K562 (cell line): ENCODE measurements at regions not wholly inside any gene's neighbourhood (a gene's known extent, or its start where the extent isn't known, plus 50 kb on each side); places are given as distances from the start of the nearest gene placed in this dataset.
A peak's percentile ranks its signal among the peaks of the same experiment; 100 is the strongest.

ENCODE experiments used
- ATAC-seq: fragments of 200-7000 bp; cut with Tn5 transposase; 3 replicates; pipeline ENCODE4 v1.9.1; 2020; ENCODE audit warnings: moderate library complexity
- BruUV-seq: library from RNA; stranded (reverse); fragments of 400-500 nt; replicated peaks from 2 replicates; lab custom pipeline; 2021; lab: Mats Ljungman, UMichigan
- CTCF ChIA-PET: fragments of 300-600 bp; formaldehyde crosslinking; extraction: SDS; loops from one replicate; lab custom pipeline; 2021; ENCODE audit warnings: low intra/inter-chr PET ratio; lab: Yijun Ruan, JAX
- POLR2A ChIA-PET: fragments of 300-600, 350-650 bp; sonication (Branson Sonifier 250); formaldehyde crosslinking; extraction: SDS; loops from one replicate; lab custom pipeline; 2021; ENCODE audit warnings: antibody characterized with exemption, inconsistent platforms; lab: Yijun Ruan, JAX
- DNase-seq, 4 experiments: peaks; one replicate each; pipeline versions ENCODE4 v3.0.0 to v3.0.0-alpha.2; 2011 to 2018; ENCODE audit warnings: low spot score in 3 of 4, mixed read lengths in 3 of 4; ENCODE audit errors: extremely low read depth in 1 of 4
- FAIRE-seq: peaks from 2 replicates; lab custom pipeline; 2011; peaks lifted over from hg19 to GRCh38; lab: Jason Lieb, UNC
- H2AFZ ChIP-seq: 2 replicates; pipeline ENCODE4 v1.6.0; 2011; ENCODE audit warnings: low read depth, low read length, control low read depth, inconsistent platforms
- H3K27ac ChIP-seq: fragments of 200-600 bp; 3 replicates; pipeline ENCODE4 v1.8.0; 2011; ENCODE audit warnings: low read depth, mild to moderate bottlenecking, control low read depth, inconsistent platforms, low read length, moderate library complexity, mixed read lengths; ENCODE audit errors: extremely low read depth
- H3K27me3 ChIP-seq, 2 experiments: fragments of 300-600 bp in 1 of 2; 2 replicates in 1 of 2; 3 replicates in 1 of 2; pipeline versions ENCODE4 v1.6.0 to v1.8.0; 2011; ENCODE audit warnings: inconsistent platforms in 2 of 2, low read length in 2 of 2, mild to moderate bottlenecking in 1 of 2, mixed read lengths in 1 of 2, moderate library complexity in 1 of 2; ENCODE audit not compliant: control insufficient read depth in 2 of 2, insufficient read depth in 2 of 2
- H3K36me3 ChIP-seq: fragments of 300-600 bp; 3 replicates; pipeline ENCODE4 v1.8.0; 2011; ENCODE audit warnings: mild to moderate bottlenecking, low read length, inconsistent platforms; ENCODE audit not compliant: control insufficient read depth, insufficient read depth
- H3K4me1 ChIP-seq, 2 experiments: fragments of 200-600 bp in 1 of 2; replicated peaks in 1 of 2; 2 replicates in 1 of 2; 3 replicates in 1 of 2; pipeline versions ENCODE4 v1.5.1 to v1.8.0; 2011; ENCODE audit warnings: inconsistent platforms in 2 of 2, low read length in 2 of 2, mild to moderate bottlenecking in 1 of 2, mixed read lengths in 1 of 2, moderate library complexity in 1 of 2; ENCODE audit not compliant: control insufficient read depth in 2 of 2, insufficient read depth in 2 of 2
- H3K4me2 ChIP-seq: 2 replicates; pipeline ENCODE4 v1.6.1; 2011; ENCODE audit warnings: low read length, control low read depth, inconsistent platforms, mixed read lengths; ENCODE audit not compliant: insufficient read depth
- H3K4me3 ChIP-seq: fragments of 200-600 bp; sonication (generic), shearing (Covaris generic); 2 replicates; pipeline ENCODE4 v1.5.1; 2016; ENCODE audit warnings: control low read depth, inconsistent platforms
- H3K79me2 ChIP-seq: fragments of 200-600 bp; 3 replicates; pipeline ENCODE4 v1.8.0; 2011; ENCODE audit warnings: low read length, inconsistent platforms; ENCODE audit not compliant: control insufficient read depth, insufficient read depth
- H3K9ac ChIP-seq, 2 experiments: 2 replicates each; pipeline versions ENCODE4 v1.6.0 to v1.6.1; 2011; ENCODE audit warnings: low read depth in 2 of 2, low read length in 2 of 2, control low read depth in 1 of 2, inconsistent platforms in 1 of 2, mild to moderate bottlenecking in 1 of 2, mixed read lengths in 1 of 2; ENCODE audit not compliant: insufficient read depth in 1 of 2
- H3K9me1 ChIP-seq: one replicate; pipeline ENCODE4 v1.6.0; 2011; ENCODE audit warnings: inconsistent platforms, mild to moderate bottlenecking, low read length, moderate library complexity; ENCODE audit not compliant: control insufficient read depth, insufficient read depth
- H3K9me3 ChIP-seq: replicated peaks from 2 replicates; pipeline ENCODE4 v1.5.1; 2011; ENCODE audit warnings: low read depth, low read length, inconsistent platforms; ENCODE audit not compliant: control insufficient read depth, insufficient read depth
- H4K20me1 ChIP-seq: replicated peaks from 2 replicates; pipeline ENCODE4 v1.6.1; 2011; ENCODE audit warnings: low read length, inconsistent platforms, mixed read lengths; ENCODE audit not compliant: control insufficient read depth, insufficient read depth
- CBX1 ChIP-seq: sonication (generic); IDR thresholded peaks from 2 replicates; pipeline ENCODE4 v1.6.1; 2016; ENCODE audit warnings: antibody characterized with exemption, low read depth, mild to moderate bottlenecking
- DMBX1 ChIP-seq: fragments of 250-450 bp; sonication (Bioruptor Pico); IDR thresholded peaks from 2 replicates; pipeline ENCODE4 v1.8.0; 2022; ENCODE audit warnings: inconsistent platforms, mild to moderate bottlenecking, moderate library complexity, borderline replicate concordance
- HNRNPLL ChIP-seq: fragments of 200-400 bp; formaldehyde crosslinking; IDR thresholded peaks from 2 replicates; pipeline ENCODE4 v1.6.1; 2017; ENCODE audit warnings: low read length, low read depth, mild to moderate bottlenecking; ENCODE audit not compliant: poor library complexity, severe bottlenecking
- REST ChIP-seq, 2 experiments: fragments of 450-650 bp; formaldehyde crosslinking in 1 of 2; IDR thresholded peaks; 2 replicates each; pipeline versions ENCODE4 v1.4.0 to v1.6.1; 2014 to 2020; ENCODE audit warnings: mild to moderate bottlenecking in 2 of 2, borderline replicate concordance in 1 of 2, low read depth in 1 of 2
- SMAD3 ChIP-seq: fragments of 450-650 bp; formaldehyde crosslinking; conservative IDR thresholded peaks from 2 replicates; pipeline ENCODE4 v1.4.0; 2020; ENCODE audit warnings: mild to moderate bottlenecking
- SREBF2 ChIP-seq: sonication (generic); formaldehyde crosslinking; IDR thresholded peaks from 2 replicates; pipeline ENCODE4 v1.4.0; 2020; ENCODE audit warnings: mild to moderate bottlenecking, missing genetic modification reagents
- ZNF77 ChIP-seq: fragments of 250-450 bp; sonication (Bioruptor Pico); IDR thresholded peaks from 2 replicates; pipeline ENCODE4 v1.5.0; 2020
- WGBS: fragments of 100-300 bp; shearing (Covaris generic); methylation state at CpG from one replicate; pipeline ENCODE4 v1.1.6; 2016; ENCODE audit warnings: low coverage, mixed read lengths; ENCODE audit not compliant: insufficient coverage; ENCODE audit errors: missing lambda C conversion rate; 5-methylcytosine and 5-hydroxymethylcytosine counted together
- in situ Hi-C: fragments of 300-500 bp; cut with MboI; formaldehyde crosslinking; loops from 4 replicates; pipeline ENCODE4 v1.15.0; 2018; ENCODE audit warnings: inconsistent platforms, mixed read lengths
- intact Hi-C: fragments of 100-400 bp; cut with micrococcal nuclease; formaldehyde crosslinking; loops from 2 replicates; pipeline ENCODE4 v1.14.2; 2022
- TF ChIP-seq, protein P1 (sequence below), 2 experiments: fragments of 450-650 bp; conservative IDR thresholded peaks; 2 replicates each; pipeline ENCODE4 v1.6.1; 2017; ENCODE audit warnings: mild to moderate bottlenecking in 2 of 2, moderate library complexity in 2 of 2

DNA sequence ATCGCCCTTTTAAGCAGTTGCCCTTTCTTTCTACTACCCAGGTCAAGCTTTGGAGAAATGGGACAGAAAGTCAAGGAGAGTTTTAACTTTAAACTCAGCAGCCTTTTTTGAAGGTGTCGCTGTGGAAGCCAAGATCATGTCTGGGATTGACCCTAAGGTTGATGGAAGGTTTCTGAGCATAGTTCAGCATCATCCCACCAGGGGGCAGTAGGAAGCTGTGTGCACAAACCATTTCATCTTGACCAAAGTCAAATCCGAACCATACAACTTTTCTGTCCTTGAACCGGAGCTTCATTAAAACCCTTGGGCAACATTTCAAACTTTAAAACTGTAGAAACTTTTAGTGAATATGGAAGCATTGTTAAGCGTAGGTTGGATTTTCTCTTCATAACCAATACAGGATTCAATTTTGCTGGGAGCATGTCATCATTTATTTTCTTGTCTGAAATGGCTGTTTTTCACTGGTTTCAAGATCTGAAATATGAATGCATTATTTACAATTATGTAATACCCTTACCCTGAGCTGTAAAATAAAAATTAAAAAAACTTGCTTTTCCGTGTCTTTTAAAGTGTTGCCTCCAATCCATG, 214.4 kb upstream of the KIAA1217 start (continued):
- peak; percentile 50; the same call in 1 of the 2 replicates for TF ChIP-seq REST (IDR thresholded peaks at IDR 0.05; ENCODE audit: borderline replicate concordance)
- TF ChIP-seq REST (CRISPR knock-in tag; IDR thresholded peaks at IDR 0.05; ENCODE audit: low read depth), result no peak

- in situ Hi-C loops, result no loop called here
- no peak overlapping the region for H3K9ac ChIP-seq
- CTCF ChIA-PET, result no interaction called here
- WGBS, result 2% methylated on average over 9 of the region's 9 CpGs
- H4K20me1 ChIP-seq, result no peaks in the 10 kb centered on the region
- H3K27me3 ChIP-seq, result no peaks in the 10 kb centered on the region
- POLR2A ChIA-PET, result no interaction called here
- no peaks in the 10 kb centered on the region for H3K9me1 ChIP-seq
- no peak overlapping the region for H3K4me3 ChIP-seq
- no peak overlapping the region for H3K4me2 ChIP-seq
- intact Hi-C loops, result loop anchor here (10.0 kb wide), 1 partner anchor 195 kb away; no protein-coding TSS in a partner anchor
- no peak overlapping the region for H3K27ac ChIP-seq
- DNase-seq (no peak), ATAC-seq (no peak), FAIRE-seq (no peak)
- H3K79me2 ChIP-seq, result no peaks in the 10 kb centered on the region
- no TSS peak for BruUV-seq
- no peaks in the 10 kb centered on the region for H3K36me3 ChIP-seq
- H2AFZ ChIP-seq, result no peak overlapping the region
- no peaks in the 10 kb centered on the region for H3K9me3 ChIP-seq
- no peaks in the 10 kb centered on the region for H3K4me1 ChIP-seq
- TF ChIP-seq, protein P1, sequence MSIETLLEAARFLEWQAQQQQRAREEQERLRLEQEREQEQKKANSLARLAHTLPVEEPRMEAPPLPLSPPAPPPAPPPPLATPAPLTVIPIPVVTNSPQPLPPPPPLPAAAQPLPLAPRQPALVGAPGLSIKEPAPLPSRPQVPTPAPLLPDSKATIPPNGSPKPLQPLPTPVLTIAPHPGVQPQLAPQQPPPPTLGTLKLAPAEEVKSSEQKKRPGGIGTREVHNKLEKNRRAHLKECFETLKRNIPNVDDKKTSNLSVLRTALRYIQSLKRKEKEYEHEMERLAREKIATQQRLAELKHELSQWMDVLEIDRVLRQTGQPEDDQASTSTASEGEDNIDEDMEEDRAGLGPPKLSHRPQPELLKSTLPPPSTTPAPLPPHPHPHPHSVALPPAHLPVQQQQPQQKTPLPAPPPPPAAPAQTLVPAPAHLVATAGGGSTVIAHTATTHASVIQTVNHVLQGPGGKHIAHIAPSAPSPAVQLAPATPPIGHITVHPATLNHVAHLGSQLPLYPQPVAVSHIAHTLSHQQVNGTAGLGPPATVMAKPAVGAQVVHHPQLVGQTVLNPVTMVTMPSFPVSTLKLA (conservative IDR thresholded peaks at IDR 0.05), result no peak
- TF ChIP-seq DMBX1 (CRISPR knock-in tag) (no peak), CBX1 (no peak), SREBF2 (CRISPR knock-in tag) (no peak), SMAD3 (CRISPR knock-in tag) (no peak), ZNF77 (CRISPR knock-in tag) (no peak), HNRNPLL (no peak)
Observed at GRCh38 chr10:23999445-23999844, 209.5 kb upstream of the KIAA1217 start.
